ENCODE measurements at regions not wholly inside any gene's neighbourhood (a gene's known extent, or its start where the extent isn't known, plus 50 kb on each side); places are given as distances from the start of the nearest gene placed in this dataset.
"Not testable (repeated sequence)": the region's sequence is repeated elsewhere in the genome, so short reads cannot be mapped to it uniquely, and the experiment has no call there.

DNA sequence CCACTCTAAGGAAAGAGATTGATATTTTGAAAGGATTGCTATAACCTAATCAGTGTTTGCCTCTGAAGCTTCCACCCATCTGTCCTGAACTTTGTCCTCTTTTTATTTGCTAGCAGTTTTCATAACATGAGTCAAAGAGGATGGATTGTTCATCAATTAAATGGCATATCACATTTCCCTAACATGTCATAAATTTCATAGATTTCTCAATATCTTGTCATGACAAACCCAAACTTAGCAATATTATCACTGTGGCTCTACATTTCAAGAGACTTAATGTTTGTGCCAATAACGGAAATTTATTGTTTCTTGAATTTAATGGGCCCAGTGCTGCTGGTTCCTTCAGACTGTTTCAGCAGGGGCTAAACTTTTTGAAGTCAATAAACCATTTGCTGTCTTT is 330.3 kb downstream of the CAAP1 start:
- DNase-seq = no peak

DNA sequence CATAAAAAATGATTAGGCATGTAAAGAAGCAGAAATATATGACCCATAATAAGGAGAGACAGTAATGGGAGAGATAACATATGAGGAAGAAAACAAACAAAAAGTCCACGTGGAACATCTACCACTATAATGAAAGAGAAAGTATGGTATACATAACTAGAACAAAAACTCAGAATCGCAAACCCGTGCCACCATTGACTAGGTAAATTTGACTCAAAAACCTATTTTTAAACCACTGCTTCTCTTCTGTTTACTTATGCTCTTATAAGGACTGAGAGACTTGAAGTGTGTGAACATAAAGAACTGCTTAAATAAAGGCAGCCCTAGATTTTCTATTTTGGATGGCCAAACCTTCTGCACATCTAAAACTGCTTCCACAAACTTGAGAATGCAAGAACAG is 330.7 kb downstream of the CAAP1 start:
- DNase-seq = no peak

DNA sequence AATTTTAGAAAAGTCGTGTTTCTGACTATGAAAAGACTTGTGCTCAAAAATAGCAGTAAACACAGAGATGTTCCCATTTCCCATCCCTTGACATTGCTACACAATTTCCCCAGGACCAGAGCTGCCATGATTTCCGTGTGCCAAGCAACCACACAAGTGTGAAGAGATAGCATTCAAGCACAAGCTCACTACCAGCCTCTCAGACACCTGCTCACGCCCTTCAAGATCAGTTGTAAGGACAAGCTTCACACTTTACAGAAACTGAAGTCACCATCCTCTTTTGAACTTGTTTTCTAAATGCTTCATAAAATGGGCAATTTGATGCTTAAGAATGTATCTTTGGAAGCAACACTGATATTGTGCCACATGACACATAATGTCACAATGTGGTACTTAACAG is 333.1 kb downstream of the CAAP1 start:
- DNase-seq = no peak

DNA sequence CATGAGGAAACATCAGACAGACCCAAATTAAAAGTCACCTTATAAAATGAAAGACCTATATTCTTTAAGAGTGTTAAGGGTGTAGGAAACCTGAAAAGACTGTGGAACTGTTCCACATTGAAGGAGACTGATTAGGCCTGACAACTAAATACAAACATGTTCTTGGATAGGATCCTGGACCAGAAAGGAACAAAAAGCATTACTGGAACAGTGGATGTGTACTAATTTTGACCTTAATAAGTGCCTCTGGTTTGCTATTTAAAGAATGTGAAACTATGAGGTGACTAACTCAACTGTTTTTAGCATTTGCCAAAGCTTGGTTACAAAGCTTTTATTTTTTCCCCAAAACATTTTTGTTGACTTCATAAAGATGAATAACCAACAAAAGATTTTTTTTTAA is 340.6 kb downstream of the CAAP1 start:
- no peak for DNase-seq

DNA sequence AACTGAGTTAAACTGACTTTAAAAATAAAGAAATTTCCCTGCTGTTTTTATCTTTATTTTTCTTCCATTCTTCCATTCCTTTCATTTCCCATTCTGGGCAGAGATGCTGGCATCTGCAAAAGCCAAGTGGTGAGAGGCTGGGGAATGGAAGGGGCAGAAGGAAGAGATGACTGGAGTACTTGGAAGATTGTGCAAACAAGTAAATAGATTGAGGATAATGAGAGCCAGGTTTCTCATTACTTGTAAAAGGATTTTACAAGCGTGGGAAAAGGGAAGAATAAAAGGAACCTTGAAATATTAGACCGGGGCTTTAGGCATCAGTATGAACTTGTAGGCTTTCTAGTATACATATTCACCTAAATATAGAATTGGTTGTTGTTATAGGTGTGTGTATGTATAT is 341.2 kb downstream of the CAAP1 start:
- DNase-seq = no peak

DNA sequence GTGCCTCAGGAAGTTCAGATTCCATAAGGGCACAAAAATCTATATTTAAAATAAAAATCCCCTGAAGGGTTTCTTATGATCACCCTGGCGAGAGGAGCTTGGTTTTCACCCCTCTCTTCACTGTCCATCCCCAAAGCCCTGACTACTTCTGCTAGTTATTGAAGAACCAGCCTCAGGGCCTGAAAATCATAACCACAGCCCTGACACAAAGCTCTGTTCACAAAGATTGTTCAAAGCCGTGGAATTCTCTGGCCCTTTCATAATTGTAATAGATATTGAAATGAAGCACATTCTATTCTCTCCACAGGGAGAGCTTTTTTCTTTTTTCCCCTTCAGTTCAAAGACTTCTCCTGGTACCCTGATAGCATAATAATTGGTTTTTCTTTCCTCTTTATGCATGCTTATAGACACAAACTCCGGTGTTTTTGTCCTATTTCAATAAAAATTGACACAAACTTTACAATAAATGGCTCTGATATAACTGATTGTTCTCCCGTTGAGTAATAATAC is 343.8 kb downstream of the CAAP1 start:
- no peak for DNase-seq

DNA sequence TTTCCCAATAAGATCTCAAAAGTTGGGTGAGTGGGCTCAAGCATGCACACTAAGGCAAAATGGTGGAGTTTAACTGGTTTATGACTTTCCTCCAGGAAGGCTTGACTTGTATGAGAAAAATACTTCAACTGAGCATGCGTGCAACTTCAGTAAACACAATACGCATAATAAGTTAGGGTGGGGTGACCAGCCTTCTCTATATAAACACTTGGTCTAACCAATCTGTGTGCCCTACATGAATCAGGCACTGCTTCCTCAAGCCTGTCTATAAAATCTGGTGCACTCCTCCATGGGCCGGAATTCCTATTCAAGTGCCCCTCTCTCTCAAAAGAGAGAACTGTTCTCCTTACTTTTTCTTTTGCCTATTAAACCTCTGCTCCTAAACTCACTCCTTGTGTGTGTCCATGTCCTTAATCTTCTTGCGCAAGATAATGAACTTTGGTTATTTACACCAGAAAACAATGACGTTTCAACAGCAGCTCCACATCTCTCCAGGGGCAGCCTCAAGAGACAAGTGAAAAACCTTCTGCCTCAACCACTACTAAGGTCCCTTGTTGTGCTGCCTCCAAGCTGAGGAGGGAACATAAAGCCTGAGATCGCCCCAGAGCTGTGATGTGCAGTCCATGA is 352.6 kb downstream of the CAAP1 start:
- no peak for DNase-seq

DNA sequence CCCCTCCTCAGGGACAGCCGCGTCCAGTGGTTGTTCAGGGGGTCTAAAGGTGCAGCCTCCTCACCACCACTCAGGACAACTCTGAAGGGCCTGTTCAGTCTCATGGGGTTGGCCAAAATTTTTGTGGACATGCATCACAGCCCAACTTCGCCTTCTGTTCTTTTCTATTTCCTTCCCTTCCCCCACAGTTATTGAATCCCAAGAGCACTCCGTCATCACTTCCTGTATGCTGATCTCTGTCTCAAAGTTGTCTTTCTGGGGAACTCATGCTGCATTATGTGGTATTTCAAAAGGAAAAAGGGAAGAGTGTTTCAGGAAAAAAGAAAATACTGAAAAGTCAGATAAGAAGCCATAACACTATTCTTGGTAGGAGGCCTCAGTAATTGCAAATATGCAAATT is 355.4 kb downstream of the CAAP1 start:
- no peak for DNase-seq

DNA sequence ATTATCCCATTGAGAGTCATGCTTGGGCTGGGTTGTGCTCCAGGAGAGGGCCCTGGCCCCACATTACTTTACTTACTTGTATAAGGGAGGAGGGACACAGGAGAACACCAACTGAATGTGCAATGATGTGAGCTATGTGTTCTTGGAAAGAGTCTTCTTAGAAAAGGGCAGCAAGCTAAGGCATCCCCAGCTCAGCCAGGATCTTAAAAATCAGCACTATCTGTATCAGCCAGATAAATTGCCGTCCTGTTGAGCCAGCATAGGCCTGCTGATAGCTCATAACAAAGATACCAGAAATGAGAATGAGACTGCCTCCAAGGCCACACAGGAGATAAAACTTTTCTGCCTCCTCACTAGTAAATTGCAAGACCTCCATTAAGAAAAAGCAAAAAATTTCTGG is 357.5 kb downstream of the CAAP1 start:
- DNase-seq = no peak

DNA sequence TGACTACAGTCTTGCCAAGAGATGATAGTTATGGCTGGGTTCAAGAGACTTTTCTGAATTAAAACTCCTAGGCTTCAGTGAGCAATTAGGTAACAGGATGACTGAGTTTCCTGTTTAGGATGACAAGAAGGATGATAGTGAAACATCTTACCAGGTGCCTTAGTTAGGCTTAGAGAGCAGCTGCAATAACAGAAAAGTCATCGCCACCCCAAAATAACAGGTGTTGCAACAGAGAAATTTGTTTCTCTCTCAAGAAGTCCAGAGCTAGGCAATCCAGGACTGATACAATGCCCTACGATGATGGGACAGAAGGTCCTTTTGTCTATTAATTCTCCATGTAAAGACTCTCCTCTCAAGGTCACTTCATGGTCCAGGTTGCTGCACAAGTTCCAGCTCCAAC is 361.8 kb downstream of the CAAP1 start:
- no peak for DNase-seq

DNA sequence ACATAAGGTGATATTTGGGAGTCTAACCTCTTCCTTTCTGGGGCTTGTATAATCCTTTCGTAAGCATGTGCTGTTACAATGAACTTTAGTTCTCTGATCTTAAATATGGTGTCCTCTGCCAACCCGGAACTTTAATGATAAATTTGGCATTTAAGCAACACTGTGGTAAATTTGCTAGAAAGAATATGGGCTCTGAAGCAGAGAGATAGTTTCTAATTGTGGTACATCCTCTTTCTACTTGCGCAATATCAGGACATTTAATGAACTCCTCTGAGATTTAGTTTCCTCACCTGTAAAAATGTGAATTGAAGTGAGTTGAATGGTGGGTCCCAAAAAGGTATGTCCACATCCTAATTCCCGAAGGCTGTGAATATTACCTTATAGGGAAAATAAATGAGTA is 364.7 kb downstream of the CAAP1 start:
- DNase-seq = no peak

DNA sequence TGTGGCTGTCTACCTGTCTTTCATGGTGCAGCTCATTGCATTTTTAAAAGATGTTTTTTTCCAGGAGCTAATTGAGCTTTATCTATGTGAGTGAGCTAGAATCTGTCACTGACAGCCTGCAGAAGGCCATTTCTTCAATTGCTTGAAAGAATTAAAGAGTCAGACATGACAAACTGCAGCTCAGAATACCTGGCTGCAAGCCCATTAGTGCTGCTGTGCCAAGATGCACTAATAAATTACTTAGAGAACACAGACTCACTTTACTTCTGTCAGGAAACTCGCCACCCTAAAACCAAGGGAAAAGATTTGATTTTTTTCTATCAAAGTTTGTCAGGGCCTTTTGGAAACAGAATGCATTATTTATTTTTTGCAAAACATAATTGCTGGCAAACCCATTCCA is 368.3 kb downstream of the CAAP1 start:
- DNase-seq = no peak

DNA sequence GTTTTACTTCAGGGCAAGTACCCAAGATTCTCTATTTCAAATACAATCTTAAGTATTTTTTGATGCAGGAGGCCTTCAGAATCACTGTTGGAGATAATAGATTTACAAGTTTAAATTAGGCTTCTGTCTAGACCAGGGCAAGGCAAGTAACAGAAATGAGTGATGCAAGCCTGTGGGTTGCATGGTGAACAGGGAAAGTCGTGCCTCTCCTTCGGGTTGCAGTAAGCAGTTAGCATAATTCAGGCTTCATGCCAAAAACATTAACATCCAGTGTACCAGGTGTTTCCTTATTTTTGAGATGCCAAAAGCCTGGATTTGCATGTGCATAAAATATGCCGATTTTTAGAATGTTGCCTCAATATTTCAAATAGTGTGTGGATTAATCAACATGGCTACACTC is 369.0 kb downstream of the CAAP1 start:
- DNase-seq = no peak

DNA sequence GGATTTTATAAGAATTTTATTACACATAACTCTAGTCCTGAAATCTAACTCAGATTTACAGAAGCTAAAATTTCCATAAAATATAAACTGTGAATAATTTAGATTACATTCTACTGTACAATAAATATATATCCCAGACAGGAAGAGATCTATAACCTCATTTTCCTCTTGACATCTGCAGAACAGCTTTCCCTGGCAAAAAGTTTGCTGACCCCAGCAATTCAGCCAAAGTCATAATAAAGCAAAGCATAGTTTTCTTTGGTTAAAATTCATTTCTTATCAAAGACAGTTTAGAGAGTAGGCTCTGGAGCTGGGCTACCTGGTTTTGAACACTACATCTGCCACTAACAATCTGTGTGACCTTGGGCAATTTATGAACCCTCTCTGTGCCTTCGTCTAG is 372.5 kb downstream of the CAAP1 start:
- DNase-seq = no peak

DNA sequence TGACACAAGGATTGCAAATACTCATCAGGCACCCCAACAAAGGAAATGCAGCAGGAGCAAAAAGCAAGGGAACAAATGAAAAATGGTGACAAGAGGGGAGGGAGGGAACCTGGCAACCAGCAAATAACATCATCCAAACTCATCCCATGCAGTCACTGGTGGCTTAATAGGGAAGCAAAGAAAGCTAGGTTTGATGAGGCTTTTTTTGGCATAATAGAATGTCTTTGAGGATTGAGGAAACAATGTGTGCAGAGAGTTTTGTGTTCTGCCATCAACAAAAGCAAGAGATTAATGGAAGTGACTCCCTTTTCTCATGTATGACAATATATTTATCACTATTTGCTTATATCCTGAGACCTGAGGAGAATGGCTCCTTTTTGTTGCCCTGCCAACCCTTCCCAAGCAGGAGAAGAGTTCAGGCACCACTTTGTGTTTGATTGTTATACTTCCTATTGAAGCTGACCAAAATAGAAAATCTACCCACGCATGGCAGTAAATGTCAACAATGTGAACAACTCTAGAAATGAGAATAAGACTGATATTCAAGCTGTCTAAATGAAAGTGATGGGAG is 375.7 kb downstream of the CAAP1 start:
- DNase-seq = no peak

DNA sequence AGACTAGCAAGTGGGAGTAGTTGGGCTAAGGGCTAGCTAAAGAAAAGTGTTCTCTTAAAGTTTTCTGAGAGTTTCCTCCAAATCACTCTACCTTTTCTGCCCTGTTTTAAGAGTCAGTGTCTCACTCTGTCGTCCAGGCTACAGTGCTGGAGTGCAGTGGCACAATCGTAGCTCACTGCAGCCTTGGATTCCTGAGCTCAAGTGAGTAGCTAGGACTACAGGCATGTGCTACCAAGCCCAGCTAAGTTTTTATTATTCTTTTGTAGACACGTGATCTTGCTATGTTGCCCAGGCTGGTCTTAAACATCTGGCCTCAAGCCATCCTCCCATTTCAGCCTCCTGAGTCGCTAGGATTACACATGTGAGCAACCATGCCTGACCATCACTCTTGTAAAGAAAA is 378.9 kb downstream of the CAAP1 start:
- no peak for DNase-seq

DNA sequence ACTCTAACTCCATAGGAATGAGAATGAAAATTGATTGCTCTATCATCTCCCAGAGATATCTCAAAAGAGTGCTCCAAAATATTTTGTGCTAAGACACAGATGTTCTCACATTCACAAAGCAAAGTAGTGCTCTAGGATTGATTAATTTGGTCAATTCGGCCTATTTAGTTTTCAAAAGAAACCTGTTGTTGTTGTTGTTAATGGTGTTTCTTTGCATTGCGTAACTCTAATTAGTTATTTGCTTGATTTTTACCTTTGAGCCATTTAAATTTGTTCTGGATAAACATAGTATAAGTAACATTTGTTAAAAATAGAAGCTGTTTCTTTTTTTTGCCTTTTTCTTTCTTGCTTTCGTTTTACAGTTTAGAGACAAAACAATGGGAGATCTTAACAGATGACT is 382.5 kb downstream of the CAAP1 start:
- DNase-seq = no peak

DNA sequence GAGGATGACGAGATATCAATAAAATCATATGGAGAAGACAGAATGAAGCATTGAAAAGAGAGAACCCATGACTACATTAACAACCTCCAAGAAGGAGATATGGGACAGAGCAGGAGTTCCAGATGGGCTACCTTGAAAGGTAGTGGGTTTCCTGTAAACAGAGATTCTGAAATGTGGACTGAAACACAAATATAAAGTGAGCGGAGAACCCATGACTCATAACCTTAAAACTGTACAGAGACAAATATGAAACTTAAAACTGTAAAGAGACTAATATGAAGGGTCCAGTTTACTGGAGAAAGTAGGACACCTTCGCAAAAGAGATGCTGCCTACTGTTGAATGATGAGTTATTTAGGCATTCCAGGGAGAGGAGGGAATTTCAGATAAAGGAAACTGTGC is 383.7 kb downstream of the CAAP1 start:
- DNase-seq = no peak

DNA sequence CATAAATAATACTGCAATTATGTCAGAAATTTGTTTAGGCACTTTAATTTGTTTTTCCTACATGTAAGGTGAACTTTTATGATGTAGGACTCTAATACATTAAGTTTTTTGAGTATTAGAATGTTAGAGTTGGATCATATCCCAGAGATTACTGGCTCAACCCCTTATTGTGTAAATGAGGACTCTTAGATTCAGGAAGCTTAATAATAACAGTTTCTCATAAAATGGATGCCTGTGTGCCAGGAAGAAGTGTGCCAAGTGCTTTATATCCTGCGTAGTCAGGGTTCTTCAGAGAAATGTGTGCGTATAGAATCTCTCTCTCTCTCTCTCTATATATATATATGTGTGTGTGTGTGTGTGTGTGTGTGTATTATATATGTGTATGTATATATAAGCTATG is 388.5 kb downstream of the CAAP1 start:
- no peak for DNase-seq

DNA sequence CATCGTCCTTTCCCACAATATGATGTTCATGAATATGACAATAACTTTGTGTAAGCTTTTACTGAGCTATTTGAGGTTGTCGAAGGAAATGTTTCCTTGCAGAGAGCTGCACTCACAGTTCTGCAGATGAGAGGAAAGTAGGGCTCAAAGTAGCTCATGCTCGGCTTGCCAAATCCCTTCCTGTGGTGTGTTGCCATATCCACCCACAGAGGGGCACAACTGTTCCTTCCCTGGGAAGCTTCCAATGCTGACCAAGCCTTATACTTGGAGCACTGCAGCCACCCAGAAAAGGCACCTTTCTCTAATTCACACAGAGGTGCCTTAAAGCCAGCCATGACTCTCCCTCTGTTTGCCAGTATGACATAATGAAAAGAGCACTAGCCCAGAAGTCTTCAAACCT is 390.3 kb downstream of the CAAP1 start:
- DNase-seq = no peak

DNA sequence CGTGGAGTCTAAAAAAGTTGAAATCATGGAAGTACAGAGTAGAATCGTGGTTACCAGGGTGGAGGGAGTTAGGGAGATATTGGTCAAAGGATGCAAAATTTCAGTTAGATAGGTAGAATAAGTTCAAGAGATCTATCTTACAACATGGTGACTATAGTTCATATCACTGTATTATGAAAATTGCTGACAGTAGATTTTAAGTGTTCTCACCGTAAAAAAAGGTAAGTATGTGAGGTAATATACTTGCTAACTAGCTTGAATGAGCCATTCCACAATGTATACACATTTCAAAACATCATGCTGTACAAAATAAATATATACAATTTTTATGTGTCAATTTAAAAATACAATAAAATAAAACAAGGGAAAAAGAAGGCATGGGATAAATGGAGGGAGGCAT is 392.1 kb downstream of the CAAP1 start:
- no peak for DNase-seq

DNA sequence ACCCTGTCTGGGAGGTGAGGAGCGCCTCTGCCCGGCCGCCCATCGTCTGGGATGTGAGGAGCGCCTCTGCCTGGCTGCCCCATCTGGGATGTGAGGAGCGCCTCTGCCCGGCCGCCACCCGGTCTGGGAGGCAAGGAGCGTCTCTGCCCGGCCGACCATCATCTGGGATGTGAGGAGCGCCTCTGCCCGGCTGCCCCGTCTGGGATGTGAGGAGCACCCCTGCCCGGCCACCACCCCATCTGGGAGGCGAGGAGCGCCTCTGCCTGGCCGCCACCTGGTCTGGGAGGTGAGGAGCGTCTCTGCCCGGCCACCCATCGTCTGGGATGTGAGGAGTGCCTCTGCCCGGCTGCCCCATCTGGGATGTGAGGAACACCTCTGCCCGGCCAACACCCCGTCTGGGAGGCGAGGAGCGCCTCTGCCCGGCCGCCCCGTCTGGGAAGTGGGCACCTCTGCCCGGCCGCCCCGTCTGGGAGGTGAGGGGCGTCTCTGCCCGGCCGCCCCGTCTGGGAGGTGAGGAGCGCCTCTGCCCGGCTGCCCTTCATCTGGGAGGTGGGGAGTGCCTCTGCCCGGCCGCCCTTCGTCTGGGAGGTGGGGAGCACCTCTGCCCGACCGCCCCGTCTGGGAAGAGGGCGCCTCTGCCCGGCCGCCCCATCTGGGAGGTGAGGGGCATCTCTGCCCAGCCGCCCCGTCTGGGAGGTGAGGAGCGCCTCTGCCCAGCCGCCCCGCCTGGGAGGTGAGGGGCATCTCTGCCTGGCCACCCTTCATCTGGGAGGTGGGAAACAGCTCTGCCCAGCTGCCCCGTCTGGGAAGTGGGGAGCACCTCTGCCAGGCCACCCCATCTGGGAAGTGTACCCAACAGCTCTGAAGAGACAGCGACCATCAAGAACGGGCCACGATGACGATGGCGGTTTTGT is 399.7 kb downstream of the CAAP1 start:
- DNase-seq = not testable (repeated sequence)

DNA sequence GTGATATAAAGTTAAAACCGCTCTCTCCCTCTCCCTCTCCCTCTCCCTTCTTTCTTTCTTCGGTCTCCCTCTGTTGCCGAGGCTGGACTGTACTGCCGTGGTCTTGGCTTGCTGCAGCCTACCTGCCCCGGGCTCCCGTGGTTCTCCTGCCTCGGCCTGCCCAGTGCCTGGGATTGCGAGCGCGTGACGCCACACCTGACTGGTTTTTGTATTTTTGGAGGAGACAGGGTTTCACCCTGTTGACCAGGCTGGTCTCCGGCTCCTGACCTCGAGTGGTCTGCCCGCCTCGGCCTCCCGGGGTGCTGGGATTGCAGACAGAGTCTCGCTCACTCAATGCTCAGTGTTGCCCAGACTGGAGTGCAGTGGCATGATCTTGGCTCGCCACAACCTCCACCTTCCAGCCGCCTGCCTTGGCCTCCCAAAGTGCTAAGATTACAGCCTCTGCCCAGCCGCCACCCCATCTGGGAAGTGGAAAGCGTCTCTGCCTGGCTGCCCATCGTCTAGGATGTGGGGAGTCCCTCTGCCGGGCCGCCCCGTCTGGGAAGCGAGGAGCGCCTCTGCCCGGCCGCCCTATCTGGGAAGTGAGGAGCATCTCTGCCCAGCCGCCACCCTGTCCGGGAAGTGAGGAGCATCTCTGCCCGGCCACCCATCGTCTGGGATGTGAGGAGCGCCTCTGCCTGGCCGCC is 400.5 kb downstream of the CAAP1 start:
- not testable (repeated sequence) for DNase-seq

DNA sequence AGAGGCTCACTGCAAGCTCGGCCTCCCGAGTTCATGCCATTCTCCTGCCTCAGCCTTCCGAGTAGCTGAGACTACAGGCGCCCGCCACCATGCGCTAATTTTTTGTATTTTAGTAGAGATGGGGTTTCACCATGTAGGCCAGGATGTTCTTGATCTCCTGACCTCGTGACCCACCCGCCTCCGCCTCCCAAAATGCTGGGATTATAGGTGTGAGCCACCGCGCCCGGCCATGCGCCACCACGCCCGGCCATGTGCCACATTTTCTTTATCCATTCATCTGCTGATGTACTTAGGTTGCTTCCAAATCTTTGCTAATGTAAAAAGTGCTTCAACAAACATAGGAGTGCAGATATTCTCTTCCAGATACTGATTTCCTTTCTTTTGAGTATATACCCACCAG is 408.6 kb downstream of the CAAP1 start:
- no peak for DNase-seq

All from stimulated activated CD4-positive, alpha-beta T cell treated with anti-CD3 and anti-CD28 coated beads, Interleukin-15, amount 100 ng/mL, for 24 hours (primary cell).